HepG2 (cell line): ENCODE measurements at regions not wholly inside any gene's neighbourhood (a gene's known extent, or its start where the extent isn't known, plus 50 kb on each side); places are given as distances from the start of the nearest gene placed in this dataset.

Experiments used
- EP300 ChIP-seq, 3 experiments: sonication (generic) in 1 of 3; formaldehyde crosslinking in 1 of 3; IDR thresholded peaks; 2 replicates each; pipeline versions ENCODE4 v1.5.1 to v1.6.1; 2011 to 2020; ENCODE audit warnings: low read depth in 2 of 3, low read length in 2 of 3, borderline replicate concordance in 1 of 3, improper control_type of control experiment in 1 of 3, mild to moderate bottlenecking in 1 of 3, missing genetic modification reagents in 1 of 3, moderate library complexity in 1 of 3
- EZH2 ChIP-seq: conservative IDR thresholded peaks from 2 replicates; pipeline ENCODE4 v1.6.1; 2012; ENCODE audit warnings: mild to moderate bottlenecking, low read depth, low read length, moderate library complexity
- GTF2F1 ChIP-seq: fragments of 150-350 bp; IDR thresholded peaks from 2 replicates; pipeline ENCODE4 v1.6.1; 2014; ENCODE audit warnings: low read length
- HDAC6 ChIP-seq: fragments of 200-600 bp; sonication (generic); IDR thresholded peaks from 2 replicates; pipeline ENCODE4 v1.7.0; 2017; ENCODE audit warnings: mild to moderate bottlenecking, antibody characterized with exemption, low read length, low read depth
- MAF1 ChIP-seq: sonication (generic); formaldehyde crosslinking; IDR thresholded peaks from 2 replicates; pipeline ENCODE4 v1.5.0; 2020; ENCODE audit warnings: missing genetic modification reagents, borderline replicate concordance
- ZBTB20 ChIP-seq: sonication (generic); formaldehyde crosslinking; IDR thresholded peaks from 2 replicates; pipeline ENCODE4 v1.8.1; 2023; ENCODE audit warnings: missing genetic modification reagents, low read depth, mild to moderate bottlenecking, borderline replicate concordance
- ZNF260 ChIP-seq: sonication (generic); formaldehyde crosslinking; IDR thresholded peaks from 2 replicates; pipeline ENCODE4 v1.4.0; 2020; ENCODE audit warnings: missing genetic modification reagents, low read depth, mild to moderate bottlenecking, borderline replicate concordance
- ZNF431 ChIP-seq: sonication (generic); formaldehyde crosslinking; IDR thresholded peaks from 2 replicates; pipeline ENCODE4 v1.9.0; 2022; ENCODE audit warnings: missing genetic modification reagents, low read depth, mild to moderate bottlenecking, borderline replicate concordance
- ZNF703 ChIP-seq: sonication (generic); formaldehyde crosslinking; IDR thresholded peaks from 2 replicates; pipeline ENCODE4 v1.5.1; 2020; ENCODE audit warnings: missing genetic modification reagents, mild to moderate bottlenecking, moderate library complexity, borderline replicate concordance
- TF ChIP-seq, protein P1 (sequence below): sonication (generic); formaldehyde crosslinking; IDR thresholded peaks from 2 replicates; pipeline ENCODE4 v1.5.0; 2020; ENCODE audit warnings: mild to moderate bottlenecking, missing genetic modification reagents, moderate library complexity
- TF ChIP-seq, protein P2 (sequence below): IDR thresholded peaks from 2 replicates; pipeline ENCODE4 v1.6.1; 2016; ENCODE audit warnings: missing compliant biosample characterization, missing genetic modification reagents, borderline replicate concordance
- TF ChIP-seq, protein P3 (sequence below): sonication (generic); formaldehyde crosslinking; IDR thresholded peaks from 2 replicates; pipeline ENCODE4 v1.5.0; 2020; ENCODE audit warnings: mild to moderate bottlenecking, missing genetic modification reagents

DNA sequence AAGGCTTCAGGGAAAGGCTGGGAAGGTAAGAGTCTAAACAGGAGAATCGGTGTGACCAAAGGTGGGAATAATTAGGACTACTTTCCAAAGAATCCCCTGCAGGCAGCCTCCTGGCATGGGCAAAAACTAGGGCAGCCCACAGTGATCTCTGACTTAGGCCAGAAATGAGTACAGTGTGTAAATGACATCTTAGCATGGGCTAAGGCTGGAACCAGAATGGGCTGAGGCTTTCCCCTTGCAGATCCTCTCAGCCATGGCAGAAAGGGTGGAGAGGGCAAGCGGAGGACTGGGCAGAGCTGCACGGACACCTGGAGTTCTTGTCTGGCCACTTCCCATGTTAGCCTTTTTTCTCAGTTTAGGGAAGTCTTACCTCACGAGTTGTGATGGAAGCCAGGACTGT is 69.9 kb upstream of the FOXQ1 start:
- TF ChIP-seq ZNF260 (CRISPR knock-in tag) (no peak), ZNF431 (no peak), HDAC6 (no peak), MAF1 (CRISPR knock-in tag) (no peak), EP300 (IDR thresholded peaks at IDR 0.05; ENCODE audit: low read depth in 2 of 2, low read length in 2 of 2) (no peak), EP300 (CRISPR knock-in tag; IDR thresholded peaks at IDR 0.05; ENCODE audit: borderline replicate concordance) (no peak), ZBTB20 (no peak), GTF2F1 (no peak), EZH2 (no peak), ZNF703 (CRISPR knock-in tag) (no peak)
- TF ChIP-seq, protein P1, sequence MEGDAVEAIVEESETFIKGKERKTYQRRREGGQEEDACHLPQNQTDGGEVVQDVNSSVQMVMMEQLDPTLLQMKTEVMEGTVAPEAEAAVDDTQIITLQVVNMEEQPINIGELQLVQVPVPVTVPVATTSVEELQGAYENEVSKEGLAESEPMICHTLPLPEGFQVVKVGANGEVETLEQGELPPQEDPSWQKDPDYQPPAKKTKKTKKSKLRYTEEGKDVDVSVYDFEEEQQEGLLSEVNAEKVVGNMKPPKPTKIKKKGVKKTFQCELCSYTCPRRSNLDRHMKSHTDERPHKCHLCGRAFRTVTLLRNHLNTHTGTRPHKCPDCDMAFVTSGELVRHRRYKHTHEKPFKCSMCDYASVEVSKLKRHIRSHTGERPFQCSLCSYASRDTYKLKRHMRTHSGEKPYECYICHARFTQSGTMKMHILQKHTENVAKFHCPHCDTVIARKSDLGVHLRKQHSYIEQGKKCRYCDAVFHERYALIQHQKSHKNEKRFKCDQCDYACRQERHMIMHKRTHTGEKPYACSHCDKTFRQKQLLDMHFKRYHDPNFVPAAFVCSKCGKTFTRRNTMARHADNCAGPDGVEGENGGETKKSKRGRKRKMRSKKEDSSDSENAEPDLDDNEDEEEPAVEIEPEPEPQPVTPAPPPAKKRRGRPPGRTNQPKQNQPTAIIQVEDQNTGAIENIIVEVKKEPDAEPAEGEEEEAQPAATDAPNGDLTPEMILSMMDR (CRISPR knock-in tag): no peak
- TF ChIP-seq, protein P2, sequence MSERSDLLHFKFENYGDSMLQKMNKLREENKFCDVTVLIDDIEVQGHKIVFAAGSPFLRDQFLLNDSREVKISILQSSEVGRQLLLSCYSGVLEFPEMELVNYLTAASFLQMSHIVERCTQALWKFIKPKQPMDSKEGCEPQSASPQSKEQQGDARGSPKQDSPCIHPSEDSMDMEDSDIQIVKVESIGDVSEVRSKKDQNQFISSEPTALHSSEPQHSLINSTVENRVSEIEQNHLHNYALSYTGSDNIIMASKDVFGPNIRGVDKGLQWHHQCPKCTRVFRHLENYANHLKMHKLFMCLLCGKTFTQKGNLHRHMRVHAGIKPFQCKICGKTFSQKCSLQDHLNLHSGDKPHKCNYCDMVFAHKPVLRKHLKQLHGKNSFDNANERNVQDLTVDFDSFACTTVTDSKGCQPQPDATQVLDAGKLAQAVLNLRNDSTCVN (CRISPR knock-in tag): no peak
- TF ChIP-seq, protein P3, sequence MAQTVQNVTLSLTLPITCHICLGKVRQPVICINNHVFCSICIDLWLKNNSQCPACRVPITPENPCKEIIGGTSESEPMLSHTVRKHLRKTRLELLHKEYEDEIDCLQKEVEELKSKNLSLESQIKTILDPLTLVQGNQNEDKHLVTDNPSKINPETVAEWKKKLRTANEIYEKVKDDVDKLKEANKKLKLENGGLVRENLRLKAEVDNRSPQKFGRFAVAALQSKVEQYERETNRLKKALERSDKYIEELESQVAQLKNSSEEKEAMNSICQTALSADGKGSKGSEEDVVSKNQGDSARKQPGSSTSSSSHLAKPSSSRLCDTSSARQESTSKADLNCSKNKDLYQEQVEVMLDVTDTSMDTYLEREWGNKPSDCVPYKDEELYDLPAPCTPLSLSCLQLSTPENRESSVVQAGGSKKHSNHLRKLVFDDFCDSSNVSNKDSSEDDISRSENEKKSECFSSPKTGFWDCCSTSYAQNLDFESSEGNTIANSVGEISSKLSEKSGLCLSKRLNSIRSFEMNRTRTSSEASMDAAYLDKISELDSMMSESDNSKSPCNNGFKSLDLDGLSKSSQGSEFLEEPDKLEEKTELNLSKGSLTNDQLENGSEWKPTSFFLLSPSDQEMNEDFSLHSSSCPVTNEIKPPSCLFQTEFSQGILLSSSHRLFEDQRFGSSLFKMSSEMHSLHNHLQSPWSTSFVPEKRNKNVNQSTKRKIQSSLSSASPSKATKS: no peak
